Activated naive CD8-positive, alpha-beta T cell treated with anti-CD3 and anti-CD28 coated beads, Interleukin-2, amount 50 U/mL, for 16 hours (primary cell): ENCODE measurements at regions not wholly inside any gene's neighbourhood (a gene's known extent, or its start where the extent isn't known, plus 50 kb on each side); places are given as distances from the start of the nearest gene placed in this dataset.

Experiments used
- DNase-seq: peaks from one replicate; pipeline ENCODE4 v3.0.0-alpha.2; 2020; ENCODE audit warnings: low read depth, low spot score

- DNase-seq: no peak
These were observed 83.0 kb upstream of the HS6ST1 start for GRCh38 chr2:128401680-128402079.

GRCh38 chr2:128402911-128403670 is 84.4 kb upstream of the HS6ST1 start:
- DNase-seq: no peak

- no peak for DNase-seq
These were observed 85.4 kb upstream of the HS6ST1 start for GRCh38 chr2:128403814-128404708.

GRCh38 chr2:128404709-128405466 is 86.2 kb upstream of the HS6ST1 start:
- DNase-seq: no peak

GRCh38 chr2:128405467-128405900 is 86.8 kb upstream of the HS6ST1 start:
- no peak for DNase-seq

- DNase-seq: no peak
These were observed 87.4 kb upstream of the HS6ST1 start for GRCh38 chr2:128405981-128406613.

GRCh38 chr2:128406736-128407554 is 88.3 kb upstream of the HS6ST1 start:
- no peak for DNase-seq

GRCh38 chr2:128408349-128409305 is 90.0 kb upstream of the HS6ST1 start:
- DNase-seq: no peak

GRCh38 chr2:128409326-128410034 is 90.8 kb upstream of the HS6ST1 start:
- DNase-seq: no peak

- no peak for DNase-seq
These were observed 91.5 kb upstream of the HS6ST1 start for GRCh38 chr2:128410035-128410757.

GRCh38 chr2:128410758-128411215 is 92.1 kb upstream of the HS6ST1 start:
- no peak for DNase-seq

GRCh38 chr2:128411431-128411830 is 92.8 kb upstream of the HS6ST1 start:
- no peak for DNase-seq

- DNase-seq: no peak
These were observed 93.7 kb upstream of the HS6ST1 start for GRCh38 chr2:128412181-128412871.

GRCh38 chr2:128413014-128413717 is 94.5 kb upstream of the HS6ST1 start:
- DNase-seq: no peak

- no peak for DNase-seq
These were observed 95.2 kb upstream of the HS6ST1 start for GRCh38 chr2:128413718-128414341.

GRCh38 chr2:128414351-128414750 is 95.7 kb upstream of the HS6ST1 start:
- DNase-seq: no peak
